IMR-90 (cell line): ENCODE measurements at regions not wholly inside any gene's neighbourhood (a gene's known extent, or its start where the extent isn't known, plus 50 kb on each side); places are given as distances from the start of the nearest gene placed in this dataset.

Source experiments
- ATAC-seq: fragments of 200-7000 bp; cut with Tn5 transposase; 2 replicates; pipeline ENCODE4 v1.9.1; 2020; ENCODE audit warnings: low read depth, mild to moderate bottlenecking, moderate library complexity
- BruUV-seq: library from RNA; stranded (reverse); fragments of 400-500 nt; replicated peaks from 2 replicates; lab custom pipeline; 2021; lab: Mats Ljungman, UMichigan
- CTCF ChIA-PET: fragments of 300-600 bp; formaldehyde crosslinking; extraction: SDS; loops from one replicate; lab custom pipeline; 2021; ENCODE audit warnings: antibody characterized with exemption; lab: Yijun Ruan, JAX
- POLR2A ChIA-PET: fragments of 300-600 bp; sonication (Branson Sonifier 250); formaldehyde crosslinking; loops from one replicate; lab custom pipeline; 2022; ENCODE audit warnings: antibody characterized with exemption; ENCODE audit not compliant: unreplicated experiment; lab: Charles Lee
- DNase-seq: peaks from one replicate; pipeline ENCODE4 v3.0.0; 2013
- H2AFZ ChIP-seq: replicated peaks from 2 replicates; pipeline ENCODE3; 2013; ENCODE audit warnings: low read length, mild to moderate bottlenecking; ENCODE audit not compliant: poor library complexity
- H2AK5ac ChIP-seq: 2 replicates; pipeline ENCODE4 v1.6.1; 2013; ENCODE audit warnings: low read depth, low read length, inconsistent platforms
- H2AK9ac ChIP-seq: replicated peaks from 2 replicates; pipeline ENCODE3; 2013; ENCODE audit warnings: mild to moderate bottlenecking, low read depth, low read length, moderate library complexity; ENCODE audit not compliant: poor library complexity
- H2BK120ac ChIP-seq: 2 replicates; pipeline ENCODE4 v1.6.1; 2013; ENCODE audit warnings: low read depth, low read length, inconsistent platforms
- H2BK15ac ChIP-seq: 3 replicates; pipeline ENCODE4 v1.6.1; 2013; ENCODE audit warnings: low read depth, low read length, inconsistent platforms
- H2BK20ac ChIP-seq: 2 replicates; pipeline ENCODE4 v1.6.1; 2013; ENCODE audit warnings: low read depth, mild to moderate bottlenecking, inconsistent platforms, low read length, moderate library complexity
- H2BK5ac ChIP-seq: 2 replicates; pipeline ENCODE4 v1.6.1; 2013; ENCODE audit warnings: mild to moderate bottlenecking, low read depth, low read length, inconsistent platforms; ENCODE audit not compliant: poor library complexity, severe bottlenecking
- H3K14ac ChIP-seq: replicated peaks from 2 replicates; pipeline ENCODE4 v1.6.1; 2013; ENCODE audit warnings: low read depth, low read length, inconsistent platforms
- H3K18ac ChIP-seq: 2 replicates; pipeline ENCODE4 v1.6.1; 2013; ENCODE audit warnings: low read depth, low read length, control low read depth
- H3K23ac ChIP-seq: 2 replicates; pipeline ENCODE4 v1.6.1; 2013; ENCODE audit warnings: low read depth, low read length, inconsistent platforms
- H3K27ac ChIP-seq: 2 replicates; pipeline ENCODE4 v1.5.1; 2013; ENCODE audit warnings: mild to moderate bottlenecking, control low read depth, low read length; ENCODE audit not compliant: insufficient read depth
- H3K27me3 ChIP-seq: 2 replicates; pipeline ENCODE4 v1.6.1; 2013; ENCODE audit warnings: low read length; ENCODE audit not compliant: control insufficient read depth, insufficient read depth
- H3K36me3 ChIP-seq: 2 replicates; pipeline ENCODE4 v1.6.1; 2013; ENCODE audit warnings: low read length, mixed read lengths; ENCODE audit not compliant: control insufficient read depth, insufficient read depth
- H3K4ac ChIP-seq: 2 replicates; pipeline ENCODE4 v1.6.1; 2013; ENCODE audit warnings: low read depth, low read length, inconsistent platforms
- H3K4me1 ChIP-seq: 2 replicates; pipeline ENCODE4 v1.6.1; 2013; ENCODE audit warnings: low read length, mixed read lengths; ENCODE audit not compliant: control insufficient read depth, insufficient read depth
- H3K4me2 ChIP-seq: 2 replicates; pipeline ENCODE4 v1.6.1; 2013; ENCODE audit warnings: low read depth, mild to moderate bottlenecking, control low read depth, low read length, moderate library complexity
- H3K4me3 ChIP-seq: 2 replicates; pipeline ENCODE4 v1.5.1; 2013; ENCODE audit warnings: low read depth, mild to moderate bottlenecking, control low read depth, low read length, moderate library complexity; ENCODE audit not compliant: insufficient read depth
- H3K56ac ChIP-seq: 2 replicates; pipeline ENCODE4 v1.6.1; 2013; ENCODE audit warnings: low read length, inconsistent platforms; ENCODE audit not compliant: insufficient read depth; ENCODE audit errors: extremely low read depth
- H3K79me1 ChIP-seq, 2 experiments: 2 replicates each; pipeline ENCODE4 v1.6.1; 2013; ENCODE audit warnings: low read length in 2 of 2, inconsistent platforms in 1 of 2, low read depth in 1 of 2
- H3K9ac ChIP-seq: 2 replicates; pipeline ENCODE4 v1.6.1; 2013; ENCODE audit warnings: low read depth, low read length, control low read depth
- H3K9me1 ChIP-seq: 2 replicates; pipeline ENCODE4 v1.6.1; 2013; ENCODE audit warnings: low read length, inconsistent platforms; ENCODE audit not compliant: insufficient read depth
- H3K9me3 ChIP-seq: 2 replicates; pipeline ENCODE4 v1.6.1; 2013; ENCODE audit warnings: low read length; ENCODE audit not compliant: control insufficient read depth, insufficient read depth
- H4K20me1 ChIP-seq: 2 replicates; pipeline ENCODE4 v1.6.1; 2013; ENCODE audit warnings: low read length, inconsistent platforms; ENCODE audit not compliant: insufficient read depth
- H4K5ac ChIP-seq: 2 replicates; pipeline ENCODE4 v1.6.1; 2013; ENCODE audit warnings: mild to moderate bottlenecking, low read depth, low read length, control low read depth
- H4K8ac ChIP-seq, 2 experiments: 2 replicates each; pipeline ENCODE4 v1.6.1; 2013; ENCODE audit warnings: low read depth in 2 of 2, low read length in 2 of 2, control low read depth in 1 of 2, inconsistent platforms in 1 of 2
- H4K91ac ChIP-seq: 2 replicates; pipeline ENCODE4 v1.6.1; 2013; ENCODE audit warnings: low read depth, low read length, inconsistent platforms; ENCODE audit not compliant: insufficient read depth
- CEBPB ChIP-seq: IDR thresholded peaks from 2 replicates; pipeline ENCODE4 v1.6.1; 2012; ENCODE audit warnings: low read depth, low read length, improper control_type of control experiment
- CTCF ChIP-seq: conservative IDR thresholded peaks from 2 replicates; pipeline ENCODE4 v1.5.1; 2012; ENCODE audit warnings: mild to moderate bottlenecking, low read depth, low read length, improper control_type of control experiment
- MXI1 ChIP-seq: IDR thresholded peaks from 2 replicates; pipeline ENCODE4 v1.6.1; 2012; ENCODE audit warnings: low read depth, mild to moderate bottlenecking, low read length, moderate library complexity, borderline replicate concordance
- NFE2L2 ChIP-seq: fragments of 150-350 bp; IDR thresholded peaks from 2 replicates; pipeline ENCODE4 v1.6.1; 2016; ENCODE audit warnings: low read depth, mild to moderate bottlenecking, low read length
- SMC3 ChIP-seq: fragments of 150-350 bp; IDR thresholded peaks from 2 replicates; pipeline ENCODE4 v1.6.1; 2016; ENCODE audit warnings: low read depth, mild to moderate bottlenecking, antibody characterized with exemption, low read length, moderate library complexity
- WGBS, 2 experiments: methylation state at CpG; one replicate each; pipeline versions ENCODE4 v1.1.5 to v1.1.7; 2013; ENCODE audit warnings: missing lambda C conversion rate in 2 of 2; ENCODE audit not compliant: insufficient read length in 1 of 2; ENCODE audit errors: extremely low coverage in 2 of 2; 5-methylcytosine and 5-hydroxymethylcytosine counted together
- dilution Hi-C: fragments of 300-500 bp; cut with HindIII; formaldehyde crosslinking; loops from one replicate; pipeline ENCODE4 v1.14.3; 2018; ENCODE audit warnings: low sequenced_read_pairs; ENCODE audit not compliant: unreplicated experiment
- in situ Hi-C: fragments of 300-500 bp; cut with MboI; formaldehyde crosslinking; loops from 3 replicates; pipeline ENCODE4 v1.14.3; 2019; ENCODE audit warnings: low sequenced_read_pairs, inconsistent platforms, mixed read lengths
- intact Hi-C: fragments of 100-400 bp; cut with micrococcal nuclease; formaldehyde crosslinking; loops from 2 replicates; pipeline ENCODE4 v1.10.0; 2022
- TF ChIP-seq, protein P1 (sequence below): fragments of 150-350 bp; IDR thresholded peaks from 2 replicates; pipeline ENCODE4 v1.6.1; 2017; ENCODE audit warnings: mild to moderate bottlenecking, antibody characterized with exemption, low read length, low read depth

DNA sequence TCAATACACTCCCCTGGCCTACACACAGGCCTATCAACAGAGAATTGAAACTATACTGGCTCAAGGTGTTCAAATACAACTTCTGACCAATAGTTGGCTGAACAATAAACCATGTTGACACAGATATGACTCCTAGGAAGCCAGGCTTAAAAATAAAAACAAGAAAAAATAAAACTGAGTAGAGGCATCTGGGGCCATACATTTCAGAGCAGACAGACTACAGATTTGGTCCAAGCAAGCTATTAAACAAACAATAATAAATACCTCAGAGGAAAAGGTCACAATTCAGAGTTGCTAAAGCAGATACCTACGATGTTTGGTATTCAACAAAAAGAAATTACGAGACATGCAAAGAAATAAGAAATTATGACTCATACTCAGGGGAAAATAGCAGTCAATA, 132.8 kb upstream of the ACVR2A start:
- H2AK5ac ChIP-seq: no peak overlapping the region
- H3K23ac ChIP-seq: no peak overlapping the region
- no peak overlapping the region for H3K14ac ChIP-seq
- WGBS, 2 experiments: no CpG with 5 or more reads among the region's 2 CpGs
- dilution Hi-C loops (no loop called here), in situ Hi-C loops (no loop called here), intact Hi-C loops (no loop called here)
- H4K20me1 ChIP-seq: no peaks in the 10 kb centered on the region
- POLR2A ChIA-PET: no interaction called here
- TF ChIP-seq CTCF (no peak), MXI1 (no peak), CEBPB (no peak), NFE2L2 (no peak), SMC3 (no peak)
- TF ChIP-seq, protein P1, sequence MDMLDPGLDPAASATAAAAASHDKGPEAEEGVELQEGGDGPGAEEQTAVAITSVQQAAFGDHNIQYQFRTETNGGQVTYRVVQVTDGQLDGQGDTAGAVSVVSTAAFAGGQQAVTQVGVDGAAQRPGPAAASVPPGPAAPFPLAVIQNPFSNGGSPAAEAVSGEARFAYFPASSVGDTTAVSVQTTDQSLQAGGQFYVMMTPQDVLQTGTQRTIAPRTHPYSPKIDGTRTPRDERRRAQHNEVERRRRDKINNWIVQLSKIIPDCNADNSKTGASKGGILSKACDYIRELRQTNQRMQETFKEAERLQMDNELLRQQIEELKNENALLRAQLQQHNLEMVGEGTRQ: no peak
- no peak overlapping the region for H4K8ac ChIP-seq
- no peak overlapping the region for H2AK9ac ChIP-seq
- no peak overlapping the region for H4K5ac ChIP-seq
- BruUV-seq: no TSS peak
- no peak overlapping the region for H2AFZ ChIP-seq
- no peaks in the 10 kb centered on the region for H3K36me3 ChIP-seq
- no peak overlapping the region for H3K4me2 ChIP-seq
- H2BK120ac ChIP-seq: no peak overlapping the region
- H3K9ac ChIP-seq: no peak overlapping the region
- no peak overlapping the region for H3K4ac ChIP-seq
- H3K9me3 ChIP-seq: no peaks in the 10 kb centered on the region
- H3K4me3 ChIP-seq: no peak overlapping the region
- DNase-seq (no peak), ATAC-seq (no peak)
- no peaks in the 10 kb centered on the region for H3K4me1 ChIP-seq
- no peak overlapping the region for H3K56ac ChIP-seq
- H3K27me3 ChIP-seq: no peaks in the 10 kb centered on the region
- no peak overlapping the region for H3K27ac ChIP-seq
- H2BK20ac ChIP-seq: no peak overlapping the region
- H2BK15ac ChIP-seq: no peak overlapping the region
- no peak overlapping the region for H2BK5ac ChIP-seq
- no peaks in the 10 kb centered on the region for H3K9me1 ChIP-seq
- no peak overlapping the region for H3K18ac ChIP-seq
- CTCF ChIA-PET: no interaction called here
- H4K91ac ChIP-seq: no peak overlapping the region
- H3K79me1 ChIP-seq: no peaks in the 10 kb centered on the region
